HCT116 (cell line): ENCODE measurements at regions not wholly inside any gene's neighbourhood (a gene's known extent, or its start where the extent isn't known, plus 50 kb on each side); places are given as distances from the start of the nearest gene placed in this dataset.
"Not testable (repeated sequence)": the region's sequence is repeated elsewhere in the genome, so short reads cannot be mapped to it uniquely, and the experiment has no call there.

Experiments
- ATAC-seq: fragments of 200-7000 bp; cut with Tn5 transposase; 2 replicates; pipeline ENCODE4 v1.9.1; 2020; ENCODE audit warnings: mild to moderate bottlenecking, moderate library complexity
- BruUV-seq: library from RNA; stranded (reverse); fragments of 400-500 nt; replicated peaks from 2 replicates; lab custom pipeline; 2021; lab: Mats Ljungman, UMichigan
- CTCF ChIA-PET: fragments of 300-600 bp; sonication (Branson Sonifier 250); formaldehyde crosslinking; loops from one replicate; lab custom pipeline; 2021; ENCODE audit warnings: antibody characterized with exemption; lab: Charles Lee
- POLR2A ChIA-PET: fragments of 300-600, 350-600 bp; sonication (Branson Sonifier 250); formaldehyde crosslinking; loops from one replicate; lab custom pipeline; 2021; ENCODE audit warnings: antibody characterized with exemption; lab: Charles Lee
- RAD21 ChIA-PET, 2 experiments: fragments of 300-600 bp; sonication (Branson Sonifier 250); formaldehyde crosslinking; loops; one replicate each; lab custom pipeline; 2023; ENCODE audit warnings: low total read pairs in 2 of 2; ENCODE audit not compliant: uncharacterized antibody in 2 of 2, unreplicated experiment in 2 of 2, low non-redundant PET in 1 of 2; lab: Charles Lee
- DNase-seq: peaks from one replicate; pipeline ENCODE4 v3.0.0-alpha.2; 2010; ENCODE audit warnings: low read depth, low spot score
- H2AFZ ChIP-seq: fragments of 200-600 bp; shearing (Covaris generic), sonication (generic); 2 replicates; pipeline ENCODE4 v1.6.1; 2017; ENCODE audit warnings: low read depth, mixed run types, mixed read lengths, antibody characterized with exemption, low read length; ENCODE audit not compliant: poor library complexity, severe bottlenecking
- H3K27ac ChIP-seq: 2 replicates; pipeline ENCODE4 v1.5.1; 2012; ENCODE audit warnings: low read depth, low read length
- H3K27me3 ChIP-seq: fragments of 200-600 bp; sonication (generic); 2 replicates; pipeline ENCODE4 v1.6.1; 2016; ENCODE audit warnings: mixed run types, low read length, mixed read lengths; ENCODE audit not compliant: insufficient read depth
- H3K36me3 ChIP-seq, 2 experiments: fragments of 200-500 bp in 1 of 2; fragments of 200-600 bp in 1 of 2; sonication (Bioruptor generic) in 1 of 2; sonication (generic) in 1 of 2; 2 replicates each; pipeline versions ENCODE4 v1.5.1 to v1.6.1; 2014 to 2016; ENCODE audit warnings: low read length in 2 of 2, inconsistent platforms in 1 of 2, mixed read lengths in 1 of 2, mixed run types in 1 of 2; ENCODE audit not compliant: insufficient read depth in 2 of 2, control insufficient read depth in 1 of 2
- H3K4me1 ChIP-seq, 2 experiments: fragments of 200-600 bp in 1 of 2; sonication (generic) in 1 of 2; 2 replicates each; pipeline versions ENCODE4 v1.5.1 to v1.6.1; 2012 to 2017; ENCODE audit warnings: low read length in 2 of 2, inconsistent platforms in 1 of 2, mild to moderate bottlenecking in 1 of 2, mixed read lengths in 1 of 2, mixed run types in 1 of 2, moderate library complexity in 1 of 2; ENCODE audit not compliant: insufficient read depth in 2 of 2, control insufficient read depth in 1 of 2
- H3K4me2 ChIP-seq: fragments of 200-600 bp; sonication (generic); 2 replicates; pipeline ENCODE4 v1.6.1; 2017; ENCODE audit warnings: mixed run types, low read length, mixed read lengths
- H3K4me3 ChIP-seq, 2 experiments: fragments of 200-600 bp in 1 of 2; sonication (generic) in 1 of 2; replicated peaks in 1 of 2; 2 replicates each; pipeline ENCODE4 v1.5.1; 2011 to 2016; ENCODE audit warnings: low read length in 2 of 2, control low read depth in 1 of 2, low read depth in 1 of 2, mild to moderate bottlenecking in 1 of 2, mixed read lengths in 1 of 2, mixed run types in 1 of 2
- H3K79me2 ChIP-seq: fragments of 200-600 bp; sonication (generic); 2 replicates; pipeline ENCODE4 v1.6.1; 2017; ENCODE audit warnings: mild to moderate bottlenecking, mixed run types, low read length, moderate library complexity, mixed read lengths; ENCODE audit not compliant: insufficient read depth
- H3K9ac ChIP-seq: fragments of 200-600 bp; sonication (generic); 2 replicates; pipeline ENCODE4 v1.6.1; 2016; ENCODE audit warnings: low read length, mixed read lengths
- H3K9me2 ChIP-seq: fragments of 200-600 bp; sonication (generic), shearing (Covaris generic); 2 replicates; pipeline ENCODE4 v1.6.1; 2017; ENCODE audit warnings: mixed run types, mild to moderate bottlenecking, moderate library complexity; ENCODE audit not compliant: insufficient read depth
- H3K9me3 ChIP-seq, 2 experiments: fragments of 200-500 bp in 1 of 2; fragments of 200-600 bp in 1 of 2; sonication (Bioruptor generic) in 1 of 2; sonication (generic) in 1 of 2; 2 replicates each; pipeline ENCODE4 v1.6.1; 2014 to 2017; ENCODE audit warnings: low read length in 2 of 2, mixed read lengths in 2 of 2, inconsistent platforms in 1 of 2, low read depth in 1 of 2, mild to moderate bottlenecking in 1 of 2, mixed run types in 1 of 2, moderate library complexity in 1 of 2; ENCODE audit not compliant: control insufficient read depth in 1 of 2, insufficient read depth in 1 of 2
- H4K20me1 ChIP-seq: fragments of 200-600 bp; sonication (generic), shearing (Covaris generic); 2 replicates; pipeline ENCODE4 v1.6.1; 2017; ENCODE audit warnings: mixed run types, mild to moderate bottlenecking, moderate library complexity; ENCODE audit not compliant: insufficient read depth
- CTCF ChIP-seq, 3 experiments: fragments of 200-600 bp in 1 of 3; sonication (generic) in 1 of 3; IDR thresholded peaks in 2 of 3; conservative IDR thresholded peaks in 1 of 3; 2 replicates each; pipeline ENCODE4 v1.5.1; 2012 to 2017; ENCODE audit warnings: low read depth in 2 of 3, low read length in 2 of 3, antibody characterized with exemption in 1 of 3, borderline replicate concordance in 1 of 3, control low read depth in 1 of 3, mild to moderate bottlenecking in 1 of 3, mixed read lengths in 1 of 3, mixed run types in 1 of 3, moderate library complexity in 1 of 3; ENCODE audit not compliant: insufficient read depth in 1 of 3
- EGR1 ChIP-seq: IDR thresholded peaks from 2 replicates; pipeline ENCODE4 v1.6.1; 2012; ENCODE audit warnings: low read depth
- EZH2 ChIP-seq: fragments of 200-600 bp; sonication (generic); IDR thresholded peaks from 2 replicates; pipeline ENCODE4 v1.6.1; 2017; ENCODE audit warnings: antibody characterized with exemption, mixed run types
- EZH2phosphoT487 ChIP-seq: fragments of 200-600 bp; IDR thresholded peaks from 2 replicates; pipeline ENCODE4 v1.6.1; 2018; ENCODE audit warnings: antibody characterized with exemption, borderline replicate concordance
- FOSL1 ChIP-seq: IDR thresholded peaks from 2 replicates; pipeline ENCODE4 v1.6.1; 2012; ENCODE audit warnings: low read depth
- MAX ChIP-seq: IDR thresholded peaks from 2 replicates; pipeline ENCODE4 v1.6.1; 2012
- SP1 ChIP-seq: IDR thresholded peaks from 2 replicates; pipeline ENCODE4 v1.6.1; 2012; ENCODE audit warnings: low read depth
- TCF7L2 ChIP-seq: IDR thresholded peaks from 2 replicates; pipeline ENCODE4 v1.7.0; 2011; ENCODE audit warnings: borderline replicate concordance, inconsistent platforms; ENCODE audit not compliant: insufficient read depth, insufficient read length; ENCODE audit errors: extremely low read depth
- ZFX ChIP-seq: fragments of 450-650 bp; IDR thresholded peaks from 2 replicates; pipeline ENCODE4 v1.6.1; 2017
- intact Hi-C: fragments of 100-400 bp; cut with micrococcal nuclease; formaldehyde crosslinking; loops from 2 replicates; pipeline ENCODE4 v1.10.0; 2022

- BruUV-seq, H3K4me1 ChIP-seq, H3K9ac ChIP-seq, H3K9me3 ChIP-seq, H4K20me1 ChIP-seq, H3K4me3 ChIP-seq, CTCF ChIA-PET, H3K27me3 ChIP-seq, H3K27ac ChIP-seq, RAD21 ChIA-PET, H3K36me3 ChIP-seq, ATAC-seq, intact Hi-C loops, POLR2A ChIA-PET, H3K9me2 ChIP-seq, H3K4me2 ChIP-seq, H2AFZ ChIP-seq, DNase-seq, H3K79me2 ChIP-seq: not testable (repeated sequence)
Measured at GRCh38 chr3:81829272-81829671, 67.8 kb upstream of the GBE1 start.

- Histone ChIP-seq H3K79me2 (no peaks in the 10 kb centered on the region), H3K4me1 (no peaks in the 10 kb centered on the region), H3K9me3 (no peaks in the 10 kb centered on the region), H3K9ac (no peak overlapping the region), H3K4me2 (no peak overlapping the region), H3K27me3 (no peaks in the 10 kb centered on the region), H4K20me1 (no peaks in the 10 kb centered on the region), H2AFZ (no peak overlapping the region), H3K36me3 (no peaks in the 10 kb centered on the region), H3K9me2 (no peaks in the 10 kb centered on the region), H3K4me3 (no peak overlapping the region), H3K27ac (no peak overlapping the region)
- DNase-seq = no peak
- intact Hi-C loops = no loop called here
- CTCF ChIA-PET = no interaction called here
- RAD21 ChIA-PET = no interaction called here
- POLR2A ChIA-PET = no interaction called here
- no TSS peak for BruUV-seq
- no peak for ATAC-seq
- TF ChIP-seq EGR1 (no peak), SP1 (no peak)
Measured at GRCh38 chr3:81823882-81824395, 62.5 kb upstream of the GBE1 start.

- no peak overlapping the region for H3K27ac ChIP-seq
- H3K4me3 ChIP-seq = no peak overlapping the region
- H3K9ac ChIP-seq = no peak overlapping the region
- no peak for TF ChIP-seq CTCF (IDR thresholded peaks at IDR 0.05 in 2 of 3, conservative IDR thresholded peaks at IDR 0.05 in 1 of 3; ENCODE audit: borderline replicate concordance in 1 of 3, insufficient read depth in 1 of 3, low read depth in 2 of 3, low read length in 2 of 3)
- no peak for TF ChIP-seq EZH2
- no peak for TF ChIP-seq EGR1
- TF ChIP-seq MAX = no peak
- no peak for TF ChIP-seq EZH2phosphoT487
- TF ChIP-seq ZFX = no peak
- no peak for TF ChIP-seq TCF7L2
- no peak for TF ChIP-seq FOSL1
- H3K9me2 ChIP-seq = no peaks in the 10 kb centered on the region
- H3K4me1 ChIP-seq = no peaks in the 10 kb centered on the region
- no peak for ATAC-seq
- no peak overlapping the region for H2AFZ ChIP-seq
- BruUV-seq = no TSS peak
- H3K27me3 ChIP-seq = no peaks in the 10 kb centered on the region
- ChIA-PET POLR2A (no interaction called here), CTCF (no interaction called here), RAD21 (no interaction called here)
- H4K20me1 ChIP-seq = no peaks in the 10 kb centered on the region
- no peaks in the 10 kb centered on the region for H3K79me2 ChIP-seq
- H3K9me3 ChIP-seq = no peaks in the 10 kb centered on the region
- H3K36me3 ChIP-seq = no peaks in the 10 kb centered on the region
- no peak for DNase-seq
- intact Hi-C loops = no loop called here
- no peak overlapping the region for H3K4me2 ChIP-seq
Measured at GRCh38 chr3:81823086-81823485, 61.6 kb upstream of the GBE1 start.
